Panc1 (cell line): ENCODE measurements at regions not wholly inside any gene's neighbourhood (a gene's known extent, or its start where the extent isn't known, plus 50 kb on each side); places are given as distances from the start of the nearest gene placed in this dataset.

Experiments
- ATAC-seq: fragments of 200-7000 bp; cut with Tn5 transposase; 2 replicates; pipeline ENCODE4 v1.9.1; 2020; ENCODE audit warnings: mild to moderate bottlenecking, moderate library complexity
- BruUV-seq: library from RNA; stranded (reverse); fragments of 400-500 nt; replicated peaks from 2 replicates; lab custom pipeline; 2021; lab: Mats Ljungman, UMichigan
- CTCF ChIA-PET: fragments of 300-600 bp; sonication (Branson Sonifier 250); formaldehyde crosslinking; loops from one replicate; lab custom pipeline; 2022; ENCODE audit warnings: antibody characterized with exemption; lab: Charles Lee
- POLR2A ChIA-PET: fragments of 300-600 bp; sonication (Branson Sonifier 250); formaldehyde crosslinking; loops from one replicate; lab custom pipeline; 2022; ENCODE audit warnings: antibody characterized with exemption; lab: Charles Lee
- DNase-seq: peaks from one replicate; pipeline ENCODE4 v3.0.0-alpha.2; 2010; ENCODE audit warnings: low read depth, low spot score
- H3K27ac ChIP-seq: 2 replicates; pipeline ENCODE4 v1.5.1; 2011; ENCODE audit warnings: mild to moderate bottlenecking, low read length, inconsistent platforms
- H3K27me3 ChIP-seq: fragments of 200-500 bp; sonication (Bioruptor generic); 2 replicates; pipeline ENCODE4 v1.6.0; 2014; ENCODE audit warnings: low read length, inconsistent platforms; ENCODE audit not compliant: control insufficient read depth, insufficient read depth
- H3K36me3 ChIP-seq: fragments of 200-500 bp; sonication (Bioruptor generic); 2 replicates; pipeline ENCODE4 v1.5.1; 2014; ENCODE audit warnings: inconsistent platforms, mild to moderate bottlenecking, low read length, moderate library complexity; ENCODE audit not compliant: control insufficient read depth, insufficient read depth
- H3K4me1 ChIP-seq: 2 replicates; pipeline ENCODE4 v1.5.1; 2011; ENCODE audit warnings: inconsistent platforms, mild to moderate bottlenecking, low read length, moderate library complexity; ENCODE audit not compliant: control insufficient read depth, insufficient read depth
- H3K4me3 ChIP-seq, 2 experiments: 2 replicates each; pipeline ENCODE4 v1.5.1; 2011 to 2012; ENCODE audit warnings: low read depth in 2 of 2, low read length in 2 of 2, mild to moderate bottlenecking in 2 of 2, inconsistent platforms in 1 of 2, moderate library complexity in 1 of 2
- H3K9me3 ChIP-seq: fragments of 200-500 bp; sonication (Bioruptor generic); 2 replicates; pipeline ENCODE4 v1.5.1; 2014; ENCODE audit warnings: low read depth, mild to moderate bottlenecking, inconsistent platforms, low read length, moderate library complexity; ENCODE audit not compliant: control insufficient read depth, insufficient read depth
- POLR2AphosphoS5 ChIP-seq: IDR thresholded peaks from 2 replicates; pipeline ENCODE4 v1.6.1; 2012; ENCODE audit warnings: mild to moderate bottlenecking, low read depth, low read length, moderate library complexity
- SIN3A ChIP-seq: IDR thresholded peaks from 2 replicates; pipeline ENCODE4 v1.6.1; 2012; ENCODE audit warnings: low read depth, mild to moderate bottlenecking, low read length, moderate library complexity, borderline replicate concordance; ENCODE audit not compliant: insufficient read depth
- TCF7L2 ChIP-seq: IDR thresholded peaks from 2 replicates; pipeline ENCODE4 v1.6.1; 2011; ENCODE audit warnings: mild to moderate bottlenecking, low read depth, low read length, inconsistent platforms
- in situ Hi-C: cut with HindIII; loops from 2 replicates; pipeline ENCODE4 v1.10.0; 2016; ENCODE audit warnings: low sequenced_read_pairs, low pct_unique_long_range_greater_than_20kb
- intact Hi-C: fragments of 100-400 bp; cut with micrococcal nuclease; formaldehyde crosslinking; loops from one replicate; pipeline ENCODE4 v1.10.0; 2022; ENCODE audit not compliant: unreplicated experiment
- TF ChIP-seq, protein P1 (sequence below), 2 experiments: IDR thresholded peaks; 2 replicates each; pipeline ENCODE4 v1.6.1; 2011 to 2012; ENCODE audit warnings: low read depth in 2 of 2, control low read depth in 1 of 2, low read length in 1 of 2, mild to moderate bottlenecking in 1 of 2, moderate library complexity in 1 of 2; ENCODE audit not compliant: insufficient read depth in 1 of 2
- TF ChIP-seq, protein P2 (sequence below): fragments of 450-650 bp; IDR thresholded peaks from 2 replicates; pipeline ENCODE4 v1.5.1; 2017; ENCODE audit warnings: mild to moderate bottlenecking

DNA sequence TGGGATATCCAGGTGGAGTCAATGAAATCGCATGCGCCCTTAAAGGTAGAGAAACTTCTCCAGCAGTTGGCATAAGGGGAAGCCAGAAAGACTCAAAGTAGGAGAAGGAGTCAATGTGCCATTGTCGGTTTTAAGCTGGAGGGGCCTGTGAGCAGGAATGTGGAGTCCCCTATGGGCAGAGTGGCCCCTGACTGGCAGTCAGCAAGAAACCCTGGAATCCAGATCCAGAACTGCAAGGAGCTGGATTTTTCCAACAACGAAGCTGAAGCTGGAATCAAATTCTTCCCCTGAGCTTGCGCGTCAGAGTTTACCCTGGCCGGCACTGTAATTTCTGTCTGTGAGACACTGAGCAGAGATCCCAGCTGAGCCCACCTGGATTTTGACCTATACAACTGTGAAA is 315.0 kb downstream of the DHX35 start:
- intact Hi-C loops = no loop called here
- no peak overlapping the region for H3K4me3 ChIP-seq
- ChIA-PET CTCF (no interaction called here), POLR2A (no interaction called here)
- BruUV-seq = no TSS peak
- no peaks in the 10 kb centered on the region for H3K4me1 ChIP-seq
- ATAC-seq (no peak), DNase-seq (no peak)
- H3K27me3 ChIP-seq = peaks cover 4% of the 10 kb centered on the region
- H3K9me3 ChIP-seq = no peaks in the 10 kb centered on the region
- TF ChIP-seq POLR2AphosphoS5 (no peak), TCF7L2 (no peak), SIN3A (no peak)
- TF ChIP-seq, protein P1, sequence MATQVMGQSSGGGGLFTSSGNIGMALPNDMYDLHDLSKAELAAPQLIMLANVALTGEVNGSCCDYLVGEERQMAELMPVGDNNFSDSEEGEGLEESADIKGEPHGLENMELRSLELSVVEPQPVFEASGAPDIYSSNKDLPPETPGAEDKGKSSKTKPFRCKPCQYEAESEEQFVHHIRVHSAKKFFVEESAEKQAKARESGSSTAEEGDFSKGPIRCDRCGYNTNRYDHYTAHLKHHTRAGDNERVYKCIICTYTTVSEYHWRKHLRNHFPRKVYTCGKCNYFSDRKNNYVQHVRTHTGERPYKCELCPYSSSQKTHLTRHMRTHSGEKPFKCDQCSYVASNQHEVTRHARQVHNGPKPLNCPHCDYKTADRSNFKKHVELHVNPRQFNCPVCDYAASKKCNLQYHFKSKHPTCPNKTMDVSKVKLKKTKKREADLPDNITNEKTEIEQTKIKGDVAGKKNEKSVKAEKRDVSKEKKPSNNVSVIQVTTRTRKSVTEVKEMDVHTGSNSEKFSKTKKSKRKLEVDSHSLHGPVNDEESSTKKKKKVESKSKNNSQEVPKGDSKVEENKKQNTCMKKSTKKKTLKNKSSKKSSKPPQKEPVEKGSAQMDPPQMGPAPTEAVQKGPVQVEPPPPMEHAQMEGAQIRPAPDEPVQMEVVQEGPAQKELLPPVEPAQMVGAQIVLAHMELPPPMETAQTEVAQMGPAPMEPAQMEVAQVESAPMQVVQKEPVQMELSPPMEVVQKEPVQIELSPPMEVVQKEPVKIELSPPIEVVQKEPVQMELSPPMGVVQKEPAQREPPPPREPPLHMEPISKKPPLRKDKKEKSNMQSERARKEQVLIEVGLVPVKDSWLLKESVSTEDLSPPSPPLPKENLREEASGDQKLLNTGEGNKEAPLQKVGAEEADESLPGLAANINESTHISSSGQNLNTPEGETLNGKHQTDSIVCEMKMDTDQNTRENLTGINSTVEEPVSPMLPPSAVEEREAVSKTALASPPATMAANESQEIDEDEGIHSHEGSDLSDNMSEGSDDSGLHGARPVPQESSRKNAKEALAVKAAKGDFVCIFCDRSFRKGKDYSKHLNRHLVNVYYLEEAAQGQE (IDR thresholded peaks at IDR 0.05; ENCODE audit: insufficient read depth in 1 of 2, low read depth in 2 of 2, low read length in 1 of 2) = no peak
- TF ChIP-seq, protein P2, sequence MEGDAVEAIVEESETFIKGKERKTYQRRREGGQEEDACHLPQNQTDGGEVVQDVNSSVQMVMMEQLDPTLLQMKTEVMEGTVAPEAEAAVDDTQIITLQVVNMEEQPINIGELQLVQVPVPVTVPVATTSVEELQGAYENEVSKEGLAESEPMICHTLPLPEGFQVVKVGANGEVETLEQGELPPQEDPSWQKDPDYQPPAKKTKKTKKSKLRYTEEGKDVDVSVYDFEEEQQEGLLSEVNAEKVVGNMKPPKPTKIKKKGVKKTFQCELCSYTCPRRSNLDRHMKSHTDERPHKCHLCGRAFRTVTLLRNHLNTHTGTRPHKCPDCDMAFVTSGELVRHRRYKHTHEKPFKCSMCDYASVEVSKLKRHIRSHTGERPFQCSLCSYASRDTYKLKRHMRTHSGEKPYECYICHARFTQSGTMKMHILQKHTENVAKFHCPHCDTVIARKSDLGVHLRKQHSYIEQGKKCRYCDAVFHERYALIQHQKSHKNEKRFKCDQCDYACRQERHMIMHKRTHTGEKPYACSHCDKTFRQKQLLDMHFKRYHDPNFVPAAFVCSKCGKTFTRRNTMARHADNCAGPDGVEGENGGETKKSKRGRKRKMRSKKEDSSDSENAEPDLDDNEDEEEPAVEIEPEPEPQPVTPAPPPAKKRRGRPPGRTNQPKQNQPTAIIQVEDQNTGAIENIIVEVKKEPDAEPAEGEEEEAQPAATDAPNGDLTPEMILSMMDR = no peak
- H3K27ac ChIP-seq = no peak overlapping the region
- H3K36me3 ChIP-seq = no peaks in the 10 kb centered on the region
- in situ Hi-C loops = no loop called here

DNA sequence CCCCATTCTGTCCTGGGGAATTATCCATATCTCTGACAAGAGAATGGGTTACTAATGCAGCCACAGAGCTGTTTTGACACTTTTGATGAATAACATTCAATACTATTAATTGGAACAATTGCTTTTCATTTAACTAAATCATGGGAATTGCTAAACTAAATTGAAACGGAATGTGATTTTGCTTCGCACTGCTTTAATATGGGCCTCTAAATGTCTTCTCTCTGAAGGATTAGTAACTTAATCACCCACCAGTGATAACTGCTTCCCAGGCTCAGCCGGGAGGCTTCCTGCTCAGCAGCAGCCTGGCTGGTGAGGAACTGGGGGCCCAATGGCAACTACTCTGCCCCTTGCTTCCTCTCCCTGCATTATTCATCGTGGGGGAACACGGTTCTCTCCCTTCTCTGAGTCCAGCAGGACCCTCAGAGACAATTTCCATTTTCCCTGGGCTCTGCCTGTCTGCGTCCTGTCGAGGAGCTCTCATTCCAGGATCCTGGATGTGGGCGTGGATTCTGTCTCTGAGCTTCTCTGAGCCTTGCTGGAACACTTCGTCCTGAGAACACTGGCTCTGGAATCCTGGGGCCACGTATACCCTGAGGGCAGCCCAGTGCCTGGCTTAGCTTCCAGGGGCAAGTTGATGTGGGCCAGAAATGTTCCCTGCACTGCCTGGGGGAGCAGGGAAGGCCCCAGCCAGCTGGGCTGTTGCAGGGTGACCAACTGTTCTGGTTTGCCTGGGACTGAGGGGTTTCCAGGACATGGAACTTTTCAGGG is 308.9 kb downstream of the DHX35 start:
- no peak for DNase-seq

More for the DNA sequence above, 308.9 kb downstream of the DHX35 start:
- no peak for TF ChIP-seq POLR2AphosphoS5
- TF ChIP-seq SIN3A = no peak
- TF ChIP-seq, protein P1 (IDR thresholded peaks at IDR 0.05; ENCODE audit: insufficient read depth in 1 of 2, low read depth in 2 of 2, low read length in 1 of 2) = no peak
- TF ChIP-seq, protein P2 = no peak
- TF ChIP-seq TCF7L2 = no peak
- H3K27ac ChIP-seq = no peak overlapping the region
- no TSS peak for BruUV-seq
- CTCF ChIA-PET = interaction anchor here (0.7 kb wide), 1 partner anchor 581 kb away, joined by 3 read pairs; no protein-coding TSS in a partner anchor
- in situ Hi-C loops (no loop called here), intact Hi-C loops (no loop called here)
- POLR2A ChIA-PET = no interaction called here
- no peak for ATAC-seq
- no peak overlapping the region for H3K4me3 ChIP-seq
- no peaks in the 10 kb centered on the region for H3K9me3 ChIP-seq
- H3K27me3 ChIP-seq = no peaks in the 10 kb centered on the region
- H3K4me1 ChIP-seq = no peaks in the 10 kb centered on the region
- H3K36me3 ChIP-seq = no peaks in the 10 kb centered on the region
